GM21576 (cell line): ENCODE measurements at regions not wholly inside any gene's neighbourhood (a gene's known extent, or its start where the extent isn't known, plus 50 kb on each side); places are given as distances from the start of the nearest gene placed in this dataset.
"Not testable (repeated sequence)": the region's sequence is repeated elsewhere in the genome, so short reads cannot be mapped to it uniquely, and the experiment has no call there.

Experiments used
- ATAC-seq: cut with Tn5 transposase; IDR thresholded peaks from one replicate; pipeline ENCODE4 v1.9.1; 2021; ENCODE audit warnings: mild to moderate bottlenecking, moderate library complexity; ENCODE audit not compliant: unreplicated experiment

- no peak for ATAC-seq
Measured at GRCh38 chrX:68953331-68953730, 124.5 kb downstream of the EFNB1 start.

DNA sequence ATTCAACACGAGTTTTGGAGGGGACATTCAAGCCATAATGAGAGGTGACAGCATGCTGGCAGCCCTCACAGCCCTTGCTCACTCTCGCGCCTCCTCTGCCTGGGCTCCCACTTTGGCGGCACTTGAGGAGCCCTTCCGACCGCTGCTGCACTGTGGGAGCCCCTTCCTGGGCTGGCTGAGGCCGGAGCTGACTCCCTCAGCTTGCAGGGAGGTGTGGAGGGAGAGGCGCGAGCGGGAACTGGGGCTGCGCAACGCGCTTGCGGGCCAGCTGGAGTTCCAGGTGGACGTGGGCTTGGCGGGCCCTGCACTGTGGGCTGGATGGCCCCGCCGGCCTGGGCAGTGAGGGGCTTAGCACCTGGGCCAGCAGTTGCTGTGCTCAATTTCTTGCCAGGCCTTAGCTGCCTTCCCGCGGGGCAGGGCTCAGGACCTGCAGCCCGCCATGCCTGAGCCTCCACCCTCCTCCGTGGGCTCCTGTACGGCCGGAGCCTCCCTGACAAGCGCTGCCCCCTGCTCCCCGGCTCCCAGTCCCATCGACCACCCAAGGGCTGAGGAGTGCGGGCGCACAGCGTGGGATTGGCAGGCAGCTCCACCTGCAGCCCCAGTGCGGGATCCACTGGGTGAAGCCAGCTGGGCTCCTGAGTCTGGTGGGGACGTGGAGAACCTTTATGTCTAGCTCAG lies 123.3 kb downstream of the EFNB1 start:
- ATAC-seq: not testable (repeated sequence)

DNA sequence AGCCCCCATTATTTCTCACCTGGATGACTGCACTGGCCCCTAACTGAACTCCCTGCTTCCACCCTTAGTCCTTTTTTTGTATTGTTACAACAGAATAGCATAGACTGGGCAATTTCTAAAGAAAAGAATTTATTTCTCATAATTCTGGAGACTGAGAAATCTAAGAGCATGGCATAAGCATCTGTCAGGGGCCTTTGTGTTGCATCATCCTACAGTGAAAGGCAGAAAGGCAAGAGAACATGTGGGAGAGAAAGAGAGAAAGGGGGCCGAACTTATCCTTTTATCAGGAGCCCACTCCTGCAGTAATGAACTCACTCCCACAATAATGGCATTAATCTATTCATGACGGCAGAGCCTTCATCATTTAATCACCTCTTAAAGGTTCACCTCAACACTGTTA lies 122.1 kb downstream of the EFNB1 start:
- no peak for ATAC-seq

DNA sequence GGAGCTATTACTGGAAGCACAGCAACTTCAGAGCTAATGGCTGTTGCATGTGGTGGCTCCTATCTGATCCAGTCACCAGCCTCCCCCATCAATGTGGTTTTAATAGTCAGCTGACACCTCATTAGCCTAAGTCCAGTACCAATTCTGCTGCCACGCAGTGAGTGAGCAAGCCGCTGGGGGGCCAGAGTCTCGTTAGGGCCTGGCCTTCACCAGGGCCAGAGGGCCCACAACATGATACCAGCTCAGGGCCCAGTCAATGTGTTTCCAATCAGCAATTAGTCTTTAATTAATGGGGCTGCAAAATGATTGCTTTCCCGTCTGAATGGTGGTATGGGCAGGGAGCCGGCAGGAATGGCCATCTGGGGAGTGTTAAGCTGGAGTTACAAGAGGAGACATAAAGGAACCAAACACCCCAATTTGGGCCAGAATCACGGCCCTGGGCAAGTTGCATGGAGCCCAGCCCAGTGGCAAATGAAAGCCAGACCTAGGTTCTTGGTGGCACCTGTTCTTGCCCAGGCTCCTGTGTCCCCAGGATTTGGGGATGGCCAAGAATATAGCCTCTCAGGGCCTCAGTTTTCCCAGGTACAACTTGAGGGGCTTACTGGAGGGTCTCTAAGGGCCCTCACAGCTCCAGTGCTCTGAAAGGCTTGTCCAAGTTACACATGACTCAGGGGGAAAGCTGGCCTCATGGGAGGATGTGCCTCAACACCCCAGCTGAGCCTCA lies 119.2 kb downstream of the EFNB1 start:
- ATAC-seq: no peak

DNA sequence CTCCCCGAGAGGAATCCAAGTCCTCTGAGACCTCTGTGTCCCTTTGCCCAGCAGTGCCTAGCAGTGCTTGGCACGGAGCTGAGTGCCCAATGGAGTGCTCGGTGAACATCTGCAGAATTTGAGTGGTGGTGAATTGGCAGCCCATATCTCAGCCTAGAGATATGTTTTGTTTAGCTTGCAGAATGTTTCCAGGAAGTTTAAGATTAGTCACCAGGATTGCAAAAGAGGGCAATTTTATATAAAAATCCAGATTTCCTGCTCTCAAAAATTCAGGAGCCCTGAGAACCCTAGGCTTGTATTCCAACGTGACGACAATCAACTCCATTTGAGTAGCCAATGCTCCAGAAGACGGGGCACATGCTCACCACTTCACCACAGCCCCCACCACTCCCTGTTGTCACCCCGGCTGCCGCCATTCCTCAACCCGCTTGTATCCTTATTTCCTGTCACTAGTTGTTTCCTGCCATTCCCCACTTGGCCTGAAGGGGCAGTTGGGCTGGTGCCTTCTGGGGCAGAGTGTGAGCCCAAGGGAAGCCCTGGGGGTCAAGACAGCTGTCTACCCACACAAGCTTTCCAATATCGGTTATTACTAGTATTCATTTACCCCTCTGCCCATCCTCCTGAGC lies 116.9 kb downstream of the EFNB1 start:
- no peak for ATAC-seq

DNA sequence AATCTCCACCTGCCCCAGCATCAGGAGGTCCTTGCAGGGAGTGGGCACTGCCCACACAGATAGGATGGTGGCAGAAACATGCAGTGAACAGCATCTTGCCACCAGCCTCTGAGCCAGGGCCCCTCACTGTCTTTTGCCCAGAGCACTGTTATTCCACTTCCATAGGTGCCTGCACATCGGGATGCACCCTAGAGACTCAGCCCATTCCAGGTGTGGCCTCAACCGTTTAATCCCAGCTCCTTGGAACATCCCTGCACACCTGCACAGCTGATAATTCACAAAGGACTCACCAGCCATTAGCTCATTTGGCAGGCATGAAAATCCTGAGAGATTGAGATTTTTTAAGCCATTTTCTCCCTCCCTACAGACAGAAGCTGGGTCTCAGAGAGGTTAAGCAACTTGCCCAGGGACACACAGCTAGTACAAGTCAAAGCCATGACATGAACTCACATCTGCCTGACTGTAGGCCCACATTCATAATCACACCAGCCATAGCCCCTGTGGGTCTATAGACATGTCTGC lies 116.3 kb downstream of the EFNB1 start:
- ATAC-seq: no peak

DNA sequence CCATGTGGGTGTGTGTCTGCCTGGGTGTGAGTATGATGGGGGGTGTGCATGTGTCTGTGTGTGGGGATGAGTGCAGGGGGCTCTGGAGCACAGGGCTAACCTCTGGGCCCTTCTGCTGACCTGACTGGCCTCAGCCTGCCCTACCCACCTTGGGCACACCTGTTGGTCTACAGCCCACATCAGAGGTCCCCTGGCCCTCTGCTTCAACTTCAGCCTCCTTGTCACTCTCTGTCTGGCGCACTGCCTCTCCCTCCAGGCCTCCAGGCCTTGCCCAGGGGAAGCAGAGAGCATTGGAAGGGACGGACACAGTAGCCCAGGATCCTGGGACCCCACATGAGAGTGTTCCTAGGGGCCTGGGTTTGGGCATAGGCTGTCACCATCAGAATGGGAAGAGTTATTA lies 115.4 kb downstream of the EFNB1 start:
- ATAC-seq: no peak

DNA sequence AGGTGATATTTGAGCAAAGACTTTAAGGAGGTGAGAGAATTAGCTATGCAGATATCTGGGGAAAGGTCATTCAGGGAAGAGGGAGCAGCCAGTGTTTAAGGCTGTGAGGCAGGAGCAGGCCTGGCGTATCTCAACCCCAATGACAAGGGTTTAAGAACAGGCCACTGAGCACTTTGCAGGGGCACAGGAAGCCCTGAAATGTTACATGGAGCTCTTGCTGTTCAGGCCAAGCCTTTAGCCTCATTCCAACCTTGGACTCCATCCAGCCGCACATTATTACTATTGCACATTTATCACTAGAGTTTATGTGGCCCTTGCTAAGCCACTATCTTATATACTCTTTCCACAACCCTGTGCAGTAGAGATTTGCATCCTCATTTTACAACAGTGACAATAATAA lies 114.0 kb downstream of the EFNB1 start:
- no peak for ATAC-seq

GRCh38 chrX:68942104-68942503 lies 113.3 kb downstream of the EFNB1 start:
- no peak for ATAC-seq

DNA sequence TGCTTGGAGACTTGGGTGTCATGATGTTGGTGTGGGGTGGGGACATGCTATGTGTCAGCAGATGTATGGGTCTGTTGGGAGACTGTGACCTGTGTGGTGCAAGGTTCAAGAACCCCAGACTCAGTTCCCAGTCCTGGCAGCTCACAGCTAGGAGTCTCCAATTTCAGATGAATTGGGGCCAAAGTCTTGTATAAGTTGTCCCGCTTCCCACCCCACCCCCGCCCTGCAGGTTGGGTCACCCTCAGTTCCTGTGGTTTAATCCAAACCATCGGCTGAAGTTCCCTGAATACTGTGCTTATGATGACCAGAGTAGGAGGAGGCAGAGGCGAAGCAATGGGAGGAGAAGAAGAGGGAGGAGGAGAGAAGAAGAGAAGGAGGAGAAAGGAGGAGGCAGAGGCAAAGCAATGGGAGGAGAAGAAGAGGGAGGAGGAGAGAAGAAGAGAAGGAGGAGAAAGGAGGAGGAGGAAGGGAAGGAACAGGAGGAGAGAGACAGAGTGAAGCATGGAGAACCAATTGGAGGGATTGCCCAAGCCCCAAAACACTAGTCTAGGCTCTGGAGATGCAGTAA lies 112.6 kb downstream of the EFNB1 start:
- ATAC-seq: no peak

- ATAC-seq: no peak
Measured at GRCh38 chrX:68940601-68941000, 111.8 kb downstream of the EFNB1 start.

DNA sequence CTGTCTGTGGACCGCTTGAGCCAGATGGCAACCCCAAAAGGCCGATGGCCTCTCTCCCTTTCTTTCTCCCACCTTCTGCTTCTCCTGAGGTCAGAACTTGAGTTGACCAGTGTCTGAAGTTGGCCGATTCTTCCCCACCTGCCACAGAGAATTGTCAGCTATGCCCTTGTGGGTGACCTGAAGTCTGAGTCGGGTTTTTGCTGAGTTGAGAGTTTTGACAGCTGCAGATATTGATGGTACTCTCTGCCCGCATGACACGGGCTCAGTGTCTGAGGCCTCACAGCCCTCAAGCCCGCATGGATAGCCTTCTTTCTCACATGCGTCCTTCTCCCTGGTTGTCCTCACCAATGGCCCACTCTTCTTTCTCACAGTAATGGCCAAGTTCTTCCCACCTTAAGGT lies 111.0 kb downstream of the EFNB1 start:
- no peak for ATAC-seq

GRCh38 chrX:68938244-68939004 lies 109.6 kb downstream of the EFNB1 start:
- ATAC-seq: no peak

GRCh38 chrX:68937581-68937980 lies 108.8 kb downstream of the EFNB1 start:
- no peak for ATAC-seq

GRCh38 chrX:68936608-68937007 lies 107.8 kb downstream of the EFNB1 start:
- ATAC-seq: no peak

DNA sequence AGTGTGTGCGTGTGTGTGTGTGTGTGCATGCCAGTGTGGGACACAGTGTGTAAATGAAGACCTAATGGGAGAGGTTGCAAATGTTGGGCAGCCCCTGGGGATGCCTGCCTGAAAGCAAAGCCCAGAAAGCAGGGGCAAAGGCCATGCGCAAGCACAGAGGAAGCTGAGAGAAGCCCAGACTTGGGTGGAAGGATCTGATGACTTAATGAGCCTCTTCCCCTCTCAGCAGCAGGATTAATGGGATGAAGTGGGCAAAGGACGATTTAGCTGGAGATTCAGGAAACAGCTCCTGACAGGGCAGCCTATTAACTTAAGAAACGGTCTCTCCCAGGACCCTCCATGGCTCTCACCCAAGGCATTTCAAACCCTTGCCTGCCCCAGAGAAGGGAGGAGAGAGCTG lies 107.3 kb downstream of the EFNB1 start:
- ATAC-seq: no peak

- no peak for ATAC-seq
Measured at GRCh38 chrX:68935362-68935761, 106.5 kb downstream of the EFNB1 start.

DNA sequence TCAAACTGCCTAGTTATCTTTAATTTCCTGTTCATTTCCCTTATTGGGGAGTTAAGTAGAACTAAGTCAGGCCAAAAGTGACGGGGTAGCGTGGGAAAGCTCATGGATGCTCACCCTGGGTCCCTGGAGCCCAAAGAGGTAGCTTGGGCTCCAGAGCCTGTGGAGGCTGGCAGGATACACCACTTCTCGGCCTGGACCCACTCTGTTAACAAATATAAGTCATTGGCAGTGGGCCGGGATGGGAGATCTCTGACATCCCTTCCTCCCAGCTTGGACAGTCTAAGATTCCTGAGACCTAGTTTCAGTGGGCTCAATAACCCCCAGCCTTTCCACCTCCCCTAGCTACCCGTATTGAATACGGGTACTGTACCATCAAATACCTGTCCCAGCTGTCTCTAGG lies 106.1 kb downstream of the EFNB1 start:
- ATAC-seq: no peak

- no peak for ATAC-seq
Measured at GRCh38 chrX:68934421-68934820, 105.6 kb downstream of the EFNB1 start.

DNA sequence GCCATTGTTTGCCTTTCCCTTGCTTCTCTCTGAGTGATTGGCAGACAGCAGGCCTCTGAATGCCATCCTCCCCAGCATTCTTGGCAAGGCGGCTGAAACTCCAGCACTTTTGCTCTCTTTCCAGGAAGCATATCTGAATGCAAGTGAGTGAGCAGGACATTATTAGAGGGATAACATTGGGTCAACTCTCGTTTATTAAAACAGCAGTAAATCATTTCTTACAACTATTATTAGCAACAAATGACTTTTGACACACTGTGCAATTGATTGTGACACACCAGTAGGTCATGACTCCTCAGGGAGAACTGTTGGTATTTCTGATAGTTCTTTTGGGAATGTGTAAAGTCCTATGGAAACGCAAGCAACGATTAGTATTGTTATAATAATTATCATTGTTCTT lies 103.8 kb downstream of the EFNB1 start:
- no peak for ATAC-seq

DNA sequence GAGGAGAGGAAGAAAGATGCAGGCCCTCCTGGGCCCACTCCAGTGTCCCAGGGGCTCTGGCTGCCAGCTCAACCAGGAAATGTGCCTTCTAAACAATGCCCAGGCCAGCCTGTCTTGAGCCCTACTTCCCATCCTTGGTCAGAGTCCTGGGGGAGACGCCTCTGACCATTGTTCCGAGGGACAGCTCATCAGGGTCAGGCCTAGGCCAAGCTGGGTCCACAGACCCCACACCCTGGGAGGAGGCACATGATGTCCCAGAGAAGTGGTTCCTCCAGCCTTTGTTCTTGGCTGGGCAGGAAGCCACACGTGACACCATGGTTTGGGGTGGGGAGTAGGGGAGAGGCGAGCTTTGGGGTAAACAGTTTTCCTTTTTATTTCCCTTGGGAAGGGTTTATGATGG lies 102.5 kb downstream of the EFNB1 start:
- ATAC-seq: no peak
